NCI-H2171 treated with DMSO at 0.1 percent for 48 hours (cell line): ENCODE measurements at regions not wholly inside any gene's neighbourhood (a gene's known extent, or its start where the extent isn't known, plus 50 kb on each side); places are given as distances from the start of the nearest gene placed in this dataset.
"Not testable (repeated sequence)": the region's sequence is repeated elsewhere in the genome, so short reads cannot be mapped to it uniquely, and the experiment has no call there.

Experiments
- DNase-seq: peaks from one replicate; lab custom pipeline; 2025; lab: John Stamatoyannopoulos, UW

- DNase-seq, result no peak
Observed at GRCh38 chr1:104946558-104947210, 1197.0 kb downstream of the AMY1C start.

- no peak for DNase-seq
Observed at GRCh38 chr1:104953555-104953954, 1203.9 kb downstream of the AMY1C start.

GRCh38 chr1:104973516-104973915, 1223.8 kb downstream of the AMY1C start:
- DNase-seq, result no peak

GRCh38 chr1:104979651-104980050, 1230.0 kb downstream of the AMY1C start:
- peak; percentile 63 for DNase-seq

GRCh38 chr1:104987210-104987609, 1237.5 kb downstream of the AMY1C start:
- DNase-seq, result no peak

- no peak for DNase-seq
Observed at GRCh38 chr1:104989012-104989411, 1239.3 kb downstream of the AMY1C start.

GRCh38 chr1:104991702-104992101, 1242.0 kb downstream of the AMY1C start:
- DNase-seq, result peak; percentile 85

- no peak for DNase-seq
Observed at GRCh38 chr1:105000793-105001192, 1251.1 kb downstream of the AMY1C start.

GRCh38 chr1:105004515-105004914, 1254.8 kb downstream of the AMY1C start:
- DNase-seq, result no peak

- no peak for DNase-seq
Observed at GRCh38 chr1:105005594-105006195, 1256.0 kb downstream of the AMY1C start.

- no peak for DNase-seq
Observed at GRCh38 chr1:105017587-105017986, 1267.9 kb downstream of the AMY1C start.

GRCh38 chr1:105023719-105024118, 1274.0 kb downstream of the AMY1C start:
- no peak for DNase-seq

GRCh38 chr1:105027838-105028471, 1278.3 kb downstream of the AMY1C start:
- peak; percentile 26 for DNase-seq

- DNase-seq, result no peak
Observed at GRCh38 chr1:105072446-105072845, 1322.7 kb downstream of the AMY1C start.

GRCh38 chr1:105072850-105073249, 1323.2 kb downstream of the AMY1C start:
- no peak for DNase-seq

- DNase-seq, result no peak
Observed at GRCh38 chr1:105073660-105074059, 1324.0 kb downstream of the AMY1C start.

- no peak for DNase-seq
Observed at GRCh38 chr1:105083611-105084010, 1333.9 kb downstream of the AMY1C start.

GRCh38 chr1:105087506-105087905, 1337.8 kb downstream of the AMY1C start:
- no peak for DNase-seq

GRCh38 chr1:105088166-105088565, 1338.5 kb downstream of the AMY1C start:
- DNase-seq, result no peak

- DNase-seq, result not testable (repeated sequence)
Observed at GRCh38 chr1:105093893-105094292, 1344.2 kb downstream of the AMY1C start.

- peak; percentile 56 for DNase-seq
Observed at GRCh38 chr1:105100102-105100501, 1350.4 kb downstream of the AMY1C start.

- no peak for DNase-seq
Observed at GRCh38 chr1:105101261-105101660, 1351.6 kb downstream of the AMY1C start.

- no peak for DNase-seq
Observed at GRCh38 chr1:105102371-105102770, 1352.7 kb downstream of the AMY1C start.
